ENCODE measurements at regions not wholly inside any gene's neighbourhood (a gene's known extent, or its start where the extent isn't known, plus 50 kb on each side); places are given as distances from the start of the nearest gene placed in this dataset.

GRCh38 chr6:145148776-145149175 lies 586.5 kb downstream of the EPM2A start:
- Histone ChIP-seq H2AFZ (ENCODE audit: low read length) (no peak overlapping the region), H3K79me2 (ENCODE audit: insufficient read depth, low read length) (no peaks in the 10 kb centered on the region), H3K9me3 (ENCODE audit: low read length) (no peaks in the 10 kb centered on the region), H3K27ac (ENCODE audit: low read depth, low read length, poor library complexity, severe bottlenecking) (no peak overlapping the region), H3K4me3 (ENCODE audit: low read depth, low read length, poor library complexity, severe bottlenecking) (no peak overlapping the region), H3K9me2 (ENCODE audit: low read depth, low read length) (no peaks in the 10 kb centered on the region), H3K36me3 (ENCODE audit: insufficient read depth, low read length) (no peaks in the 10 kb centered on the region), H4K20me1 (ENCODE audit: insufficient read depth, low read length) (no peaks in the 10 kb centered on the region), H3K4me2 (ENCODE audit: low read length) (no peak overlapping the region), H3K9ac (ENCODE audit: low read length) (no peak overlapping the region), H3K27me3 (ENCODE audit: insufficient read depth, low read length) (no peaks in the 10 kb centered on the region; the same call in 1 of the 2 replicates), H3K4me1 (ENCODE audit: insufficient read depth, low read length, severe bottlenecking) (no peaks in the 10 kb centered on the region), H3F3A (ENCODE audit: insufficient read depth, low read length) (no peaks in the 10 kb centered on the region)
- TF ChIP-seq CTCF (IDR thresholded peaks at IDR 0.05; ENCODE audit: low read length) (no peak), EZH2 (IDR thresholded peaks at IDR 0.05; ENCODE audit: borderline replicate concordance, low read length) (no peak)

- Histone ChIP-seq H3K36me3 (ENCODE audit: insufficient read depth, low read length) (no peaks in the 10 kb centered on the region), H3K4me3 (ENCODE audit: low read depth, low read length, poor library complexity, severe bottlenecking) (no peak overlapping the region), H3K9me2 (ENCODE audit: low read depth, low read length) (no peaks in the 10 kb centered on the region), H3K9me3 (ENCODE audit: low read length) (no peaks in the 10 kb centered on the region), H2AFZ (ENCODE audit: low read length) (no peak overlapping the region), H3K4me1 (ENCODE audit: insufficient read depth, low read length, severe bottlenecking) (no peaks in the 10 kb centered on the region), H4K20me1 (ENCODE audit: insufficient read depth, low read length) (no peaks in the 10 kb centered on the region), H3K4me2 (ENCODE audit: low read length) (no peak overlapping the region), H3F3A (ENCODE audit: insufficient read depth, low read length) (no peaks in the 10 kb centered on the region), H3K9ac (ENCODE audit: low read length) (no peak overlapping the region), H3K27ac (ENCODE audit: low read depth, low read length, poor library complexity, severe bottlenecking) (no peak overlapping the region), H3K79me2 (ENCODE audit: insufficient read depth, low read length) (no peaks in the 10 kb centered on the region), H3K27me3 (ENCODE audit: insufficient read depth, low read length) (no peaks in the 10 kb centered on the region; the same call in 1 of the 2 replicates)
- TF ChIP-seq CTCF (IDR thresholded peaks at IDR 0.05; ENCODE audit: low read length) (no peak), EZH2 (IDR thresholded peaks at IDR 0.05; ENCODE audit: borderline replicate concordance, low read length) (no peak)
Measured at GRCh38 chr6:145151624-145152023, 583.7 kb downstream of the EPM2A start.

GRCh38 chr6:145153495-145153894 lies 581.8 kb downstream of the EPM2A start:
- Histone ChIP-seq H3K9me2 (ENCODE audit: low read depth, low read length) (no peaks in the 10 kb centered on the region), H3K4me1 (ENCODE audit: insufficient read depth, low read length, severe bottlenecking) (no peaks in the 10 kb centered on the region), H3F3A (ENCODE audit: insufficient read depth, low read length) (no peaks in the 10 kb centered on the region), H3K36me3 (ENCODE audit: insufficient read depth, low read length) (no peaks in the 10 kb centered on the region), H3K4me2 (ENCODE audit: low read length) (no peak overlapping the region), H3K9ac (ENCODE audit: low read length) (no peak overlapping the region), H3K79me2 (ENCODE audit: insufficient read depth, low read length) (no peaks in the 10 kb centered on the region), H3K27me3 (ENCODE audit: insufficient read depth, low read length) (no peaks in the 10 kb centered on the region; the same call in 1 of the 2 replicates), H2AFZ (ENCODE audit: low read length) (no peak overlapping the region), H3K27ac (ENCODE audit: low read depth, low read length, poor library complexity, severe bottlenecking) (no peak overlapping the region), H3K9me3 (ENCODE audit: low read length) (no peaks in the 10 kb centered on the region), H4K20me1 (ENCODE audit: insufficient read depth, low read length) (no peaks in the 10 kb centered on the region), H3K4me3 (ENCODE audit: low read depth, low read length, poor library complexity, severe bottlenecking) (no peak overlapping the region)
- TF ChIP-seq EZH2 (IDR thresholded peaks at IDR 0.05; ENCODE audit: borderline replicate concordance, low read length): no peak
- no peak for TF ChIP-seq CTCF (IDR thresholded peaks at IDR 0.05; ENCODE audit: low read length)

Measured in OCI-LY1 (cell line).